Uterus (tissue), 3 donors: ENCODE measurements at regions not wholly inside any gene's neighbourhood (a gene's known extent, or its start where the extent isn't known, plus 50 kb on each side); places are given as distances from the start of the nearest gene placed in this dataset.

Experiments
- DNase-seq, 2 donors: peaks; one replicate each; pipeline ENCODE4 v3.0.0-alpha.2; 2019 to 2020
- H3K27ac ChIP-seq, 2 donors: fragments of 200-600 bp; sonication (generic); 1 replicate in 1 of 2; 2 replicates in 1 of 2; pipeline ENCODE4 v1.5.1; 2016 to 2018
- H3K27me3 ChIP-seq, 2 donors: fragments of 200-600 bp; sonication (generic); one replicate each; pipeline ENCODE4 v1.5.1; 2018 to 2019; ENCODE audit warnings: control low read depth in 1 of 2
- H3K36me3 ChIP-seq, 2 donors: fragments of 200-600 bp; sonication (generic); one replicate each; pipeline ENCODE4 v1.5.1; 2019; ENCODE audit warnings: control low read depth in 1 of 2
- H3K4me1 ChIP-seq, 2 donors: fragments of 200-600 bp; sonication (generic); one replicate each; pipeline ENCODE4 v1.5.1; 2018 to 2019; ENCODE audit warnings: control low read depth in 1 of 2
- H3K4me3 ChIP-seq, 2 donors: fragments of 200-600 bp; sonication (generic); 1 replicate in 1 of 2; 2 replicates in 1 of 2; pipeline ENCODE4 v1.5.1; 2018 to 2019; ENCODE audit warnings: mild to moderate bottlenecking in 1 of 2
- H3K9me3 ChIP-seq, 2 donors: fragments of 200-600 bp; sonication (generic); one replicate each; pipeline ENCODE4 v1.5.1; 2019; ENCODE audit warnings: control low read depth in 1 of 2
- CTCF ChIP-seq, 4 experiments: fragments of 200-600 bp in 2 of 4; fragments of 450-650 bp in 2 of 4; sonication (generic) in 2 of 4; IDR thresholded peaks; one replicate each; pipeline ENCODE4 v1.5.1; 2016 to 2019; ENCODE audit warnings: antibody characterized with exemption in 4 of 4, mild to moderate bottlenecking in 2 of 4, moderate library complexity in 1 of 4
- POLR2A ChIP-seq, 2 donors: fragments of 450-650 bp; IDR thresholded peaks; one replicate each; pipeline ENCODE4 v1.6.1; 2016; ENCODE audit warnings: antibody characterized with exemption in 2 of 2, mild to moderate bottlenecking in 1 of 2, moderate library complexity in 1 of 2
- intact Hi-C: fragments of 100-400 bp; cut with DNase I; formaldehyde crosslinking; loops from one replicate; pipeline ENCODE4 v1.15.1; 2023; ENCODE audit warnings: low total_unique reads
- donor health status: DM: yes; HTN: yes; CAD: no.

GRCh38 chr7:53466371-53466770, 430.9 kb downstream of the POM121L12 start:
- no peaks in the 10 kb centered on the region for H3K27me3 ChIP-seq
- no peaks in the 10 kb centered on the region for H3K4me1 ChIP-seq
- no peaks in the 10 kb centered on the region for H3K9me3 ChIP-seq
- H3K4me3 ChIP-seq: no peak overlapping the region
- intact Hi-C loops: no loop called here
- TF ChIP-seq CTCF (IDR thresholded peaks at IDR 0.05) (no peak), POLR2A (IDR thresholded peaks at IDR 0.05) (no peak)
- H3K36me3 ChIP-seq: no peaks in the 10 kb centered on the region
- no peak overlapping the region for H3K27ac ChIP-seq
- DNase-seq: no peak

- Histone ChIP-seq H3K9me3 (no peaks in the 10 kb centered on the region), H3K27me3 (no peaks in the 10 kb centered on the region), H3K4me3 (no peak overlapping the region), H3K4me1 (no peaks in the 10 kb centered on the region), H3K36me3 (no peaks in the 10 kb centered on the region), H3K27ac (no peak overlapping the region)
- no peak for DNase-seq
- TF ChIP-seq POLR2A (IDR thresholded peaks at IDR 0.05) (no peak), CTCF (IDR thresholded peaks at IDR 0.05) (no peak)
- intact Hi-C loops: no loop called here
These were observed 435.0 kb downstream of the POM121L12 start for GRCh38 chr7:53470336-53470970.

GRCh38 chr7:53473371-53473770, 437.9 kb downstream of the POM121L12 start:
- TF ChIP-seq POLR2A (IDR thresholded peaks at IDR 0.05) (no peak), CTCF (IDR thresholded peaks at IDR 0.05) (no peak)
- Histone ChIP-seq H3K4me1 (no peaks in the 10 kb centered on the region), H3K36me3 (no peaks in the 10 kb centered on the region), H3K27ac (no peak overlapping the region), H3K27me3 (no peaks in the 10 kb centered on the region), H3K9me3 (no peaks in the 10 kb centered on the region), H3K4me3 (no peak overlapping the region)
- no peak for DNase-seq
- intact Hi-C loops: no loop called here

GRCh38 chr7:53475776-53476175, 440.3 kb downstream of the POM121L12 start:
- Histone ChIP-seq H3K27ac (no peak overlapping the region), H3K9me3 (no peaks in the 10 kb centered on the region), H3K36me3 (no peaks in the 10 kb centered on the region), H3K4me3 (no peak overlapping the region), H3K4me1 (no peaks in the 10 kb centered on the region), H3K27me3 (no peaks in the 10 kb centered on the region)
- TF ChIP-seq POLR2A (IDR thresholded peaks at IDR 0.05): no peak
- no peak for TF ChIP-seq CTCF (IDR thresholded peaks at IDR 0.05)
- intact Hi-C loops: no loop called here
- no peak for DNase-seq

GRCh38 chr7:53476566-53476965, 441.1 kb downstream of the POM121L12 start:
- Histone ChIP-seq H3K27ac (no peak overlapping the region), H3K4me3 (no peak overlapping the region), H3K9me3 (no peaks in the 10 kb centered on the region), H3K27me3 (no peaks in the 10 kb centered on the region), H3K36me3 (no peaks in the 10 kb centered on the region), H3K4me1 (no peaks in the 10 kb centered on the region)
- intact Hi-C loops: no loop called here
- no peak for DNase-seq
- no peak for TF ChIP-seq CTCF (IDR thresholded peaks at IDR 0.05)
- TF ChIP-seq POLR2A (IDR thresholded peaks at IDR 0.05): no peak
